ENCODE measurements at regions not wholly inside any gene's neighbourhood (a gene's known extent, or its start where the extent isn't known, plus 50 kb on each side); places are given as distances from the start of the nearest gene placed in this dataset.

DNA sequence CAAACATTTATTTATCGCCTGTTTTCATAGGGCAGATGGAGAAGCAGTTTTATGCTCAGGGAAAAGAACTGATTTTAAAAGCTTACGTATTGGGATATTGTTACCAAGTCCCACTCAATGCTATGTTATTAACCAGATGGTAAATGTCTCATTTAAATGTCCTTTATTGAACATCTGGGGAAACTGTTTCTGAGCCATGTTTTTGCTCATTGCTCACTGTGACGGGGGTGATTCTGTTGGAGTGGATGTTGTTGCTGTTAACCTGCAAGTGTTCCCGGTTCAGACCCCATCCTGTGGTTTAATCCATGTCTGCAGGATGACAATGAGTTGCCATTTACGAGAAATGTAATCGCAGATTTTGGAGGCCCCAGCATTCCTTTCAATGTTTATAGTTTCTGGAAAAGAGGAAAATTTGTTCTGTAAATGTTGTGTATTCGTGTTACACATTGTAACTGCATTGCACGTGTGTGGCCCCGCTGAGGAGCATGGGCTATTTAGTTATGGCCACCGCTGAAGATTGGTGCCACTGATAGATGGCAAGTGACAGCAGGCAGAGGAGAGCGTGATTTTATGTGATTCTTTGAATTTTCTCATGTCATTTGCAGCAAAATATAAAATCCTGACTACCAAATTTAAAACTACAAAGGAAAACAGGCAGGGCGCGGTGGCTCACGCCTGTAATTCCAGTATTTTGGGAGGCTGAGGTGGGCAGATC, 174.8 kb upstream of the COPS8 start:
- TF ChIP-seq, protein P1, sequence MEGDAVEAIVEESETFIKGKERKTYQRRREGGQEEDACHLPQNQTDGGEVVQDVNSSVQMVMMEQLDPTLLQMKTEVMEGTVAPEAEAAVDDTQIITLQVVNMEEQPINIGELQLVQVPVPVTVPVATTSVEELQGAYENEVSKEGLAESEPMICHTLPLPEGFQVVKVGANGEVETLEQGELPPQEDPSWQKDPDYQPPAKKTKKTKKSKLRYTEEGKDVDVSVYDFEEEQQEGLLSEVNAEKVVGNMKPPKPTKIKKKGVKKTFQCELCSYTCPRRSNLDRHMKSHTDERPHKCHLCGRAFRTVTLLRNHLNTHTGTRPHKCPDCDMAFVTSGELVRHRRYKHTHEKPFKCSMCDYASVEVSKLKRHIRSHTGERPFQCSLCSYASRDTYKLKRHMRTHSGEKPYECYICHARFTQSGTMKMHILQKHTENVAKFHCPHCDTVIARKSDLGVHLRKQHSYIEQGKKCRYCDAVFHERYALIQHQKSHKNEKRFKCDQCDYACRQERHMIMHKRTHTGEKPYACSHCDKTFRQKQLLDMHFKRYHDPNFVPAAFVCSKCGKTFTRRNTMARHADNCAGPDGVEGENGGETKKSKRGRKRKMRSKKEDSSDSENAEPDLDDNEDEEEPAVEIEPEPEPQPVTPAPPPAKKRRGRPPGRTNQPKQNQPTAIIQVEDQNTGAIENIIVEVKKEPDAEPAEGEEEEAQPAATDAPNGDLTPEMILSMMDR (IDR thresholded peaks at IDR 0.05): no peak
- TF ChIP-seq EP300 (IDR thresholded peaks at IDR 0.05): no peak
- no peak for TF ChIP-seq POLR2A (IDR thresholded peaks at IDR 0.05)
